ENCODE measurements at regions not wholly inside any gene's neighbourhood (a gene's known extent, or its start where the extent isn't known, plus 50 kb on each side); places are given as distances from the start of the nearest gene placed in this dataset.

DNA sequence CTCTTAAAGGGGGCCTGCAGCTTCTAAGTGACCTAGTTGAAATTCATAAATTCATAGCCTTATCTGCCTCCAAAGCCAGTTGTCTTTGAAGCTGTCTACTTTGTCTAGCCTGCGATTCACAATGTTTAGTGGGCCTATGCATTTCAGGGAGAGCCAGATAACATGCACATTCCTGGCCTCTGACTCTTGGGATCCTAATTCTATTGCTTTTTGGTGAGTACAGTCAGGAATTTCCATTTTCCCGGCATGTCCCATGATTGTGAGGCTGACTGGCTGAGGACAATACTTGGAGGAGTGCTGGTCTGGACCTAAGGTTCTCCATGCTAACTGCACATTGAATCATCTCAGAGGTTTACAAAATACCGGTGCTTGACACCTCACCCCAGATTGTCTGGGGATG is 155.0 kb downstream of the MSL3 start:
- WGBS, 2 donors (ENCODE audit: low coverage in 1 of 2): 68% methylated on average over 2 of the region's 3 CpGs; no CpG with 5 or more reads in 1 of the 2 donors

DNA sequence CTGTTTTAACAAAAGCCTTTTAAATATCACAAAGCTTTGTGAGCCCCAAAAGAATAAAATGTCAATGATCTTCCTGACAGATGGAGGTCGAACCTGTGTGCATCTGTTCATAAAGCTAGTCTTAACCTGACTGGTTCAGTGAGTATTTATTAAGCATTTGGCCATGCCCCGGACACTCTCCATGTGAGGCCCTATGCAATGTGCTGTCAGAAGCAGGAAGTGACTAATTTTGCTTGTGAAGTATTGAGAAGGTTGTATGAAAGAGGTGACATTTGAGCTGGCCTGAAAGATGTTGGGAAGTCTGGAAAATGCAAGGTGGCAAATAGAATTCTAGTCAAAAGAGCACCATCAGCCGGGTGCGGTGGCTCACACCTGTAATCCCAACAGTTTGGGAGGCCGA is 171.4 kb downstream of the MSL3 start:
- H3K27me3 ChIP-seq: no peaks in the 10 kb centered on the region
- no peak overlapping the region for H3K4me3 ChIP-seq
- H3K9me3 ChIP-seq: no peaks in the 10 kb centered on the region
- no peaks in the 10 kb centered on the region for H3K4me1 ChIP-seq
- no peak overlapping the region for H3K27ac ChIP-seq
- 56 to 78% methylated on average over 2 to 4 of the region's 5 CpGs for WGBS, 2 donors (ENCODE audit: low coverage in 1 of 2)
- TF ChIP-seq, protein P1, sequence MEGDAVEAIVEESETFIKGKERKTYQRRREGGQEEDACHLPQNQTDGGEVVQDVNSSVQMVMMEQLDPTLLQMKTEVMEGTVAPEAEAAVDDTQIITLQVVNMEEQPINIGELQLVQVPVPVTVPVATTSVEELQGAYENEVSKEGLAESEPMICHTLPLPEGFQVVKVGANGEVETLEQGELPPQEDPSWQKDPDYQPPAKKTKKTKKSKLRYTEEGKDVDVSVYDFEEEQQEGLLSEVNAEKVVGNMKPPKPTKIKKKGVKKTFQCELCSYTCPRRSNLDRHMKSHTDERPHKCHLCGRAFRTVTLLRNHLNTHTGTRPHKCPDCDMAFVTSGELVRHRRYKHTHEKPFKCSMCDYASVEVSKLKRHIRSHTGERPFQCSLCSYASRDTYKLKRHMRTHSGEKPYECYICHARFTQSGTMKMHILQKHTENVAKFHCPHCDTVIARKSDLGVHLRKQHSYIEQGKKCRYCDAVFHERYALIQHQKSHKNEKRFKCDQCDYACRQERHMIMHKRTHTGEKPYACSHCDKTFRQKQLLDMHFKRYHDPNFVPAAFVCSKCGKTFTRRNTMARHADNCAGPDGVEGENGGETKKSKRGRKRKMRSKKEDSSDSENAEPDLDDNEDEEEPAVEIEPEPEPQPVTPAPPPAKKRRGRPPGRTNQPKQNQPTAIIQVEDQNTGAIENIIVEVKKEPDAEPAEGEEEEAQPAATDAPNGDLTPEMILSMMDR (IDR thresholded peaks at IDR 0.05): no peak
- TF ChIP-seq EP300 (IDR thresholded peaks at IDR 0.05): no peak
- no peak for TF ChIP-seq POLR2A (IDR thresholded peaks at IDR 0.05)
- TF ChIP-seq POLR2AphosphoS5 (IDR thresholded peaks at IDR 0.05): no peak
- no peak for ATAC-seq
- no peaks in the 10 kb centered on the region for H3K36me3 ChIP-seq

More for the DNA sequence above, 155.0 kb downstream of the MSL3 start:
- Histone ChIP-seq H3K27me3 (no peaks in the 10 kb centered on the region), H3K9me3 (no peaks in the 10 kb centered on the region), H3K4me3 (no peak overlapping the region), H3K4me1 (no peaks in the 10 kb centered on the region), H3K27ac (no peak overlapping the region), H3K36me3 (no peaks in the 10 kb centered on the region)
- ATAC-seq: no peak
- TF ChIP-seq EP300 (IDR thresholded peaks at IDR 0.05) (no peak), POLR2A (IDR thresholded peaks at IDR 0.05) (no peak), POLR2AphosphoS5 (IDR thresholded peaks at IDR 0.05) (no peak)
- TF ChIP-seq, protein P1 (IDR thresholded peaks at IDR 0.05): no peak

DNA sequence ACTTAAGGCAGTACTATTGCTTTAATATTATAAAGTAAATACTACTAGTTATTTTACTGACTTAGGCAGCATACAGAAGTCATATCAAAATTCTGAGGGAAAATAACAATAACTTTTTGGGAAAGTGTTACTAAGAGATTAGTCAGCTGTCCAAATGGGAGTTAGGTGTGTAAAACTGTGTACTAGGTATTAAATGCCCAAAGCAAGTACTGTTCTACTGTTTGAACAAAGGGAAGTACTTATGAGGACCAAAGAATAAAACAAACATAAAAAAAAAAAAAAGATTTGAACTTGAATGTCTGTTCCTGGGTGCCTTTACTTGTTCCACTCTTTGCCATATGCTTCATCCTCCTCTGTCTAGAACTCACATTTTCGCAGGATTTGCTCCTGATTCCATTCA is 174.4 kb downstream of the MSL3 start:
- Histone ChIP-seq H3K27ac (no peak overlapping the region), H3K36me3 (no peaks in the 10 kb centered on the region), H3K4me3 (no peak overlapping the region), H3K27me3 (no peaks in the 10 kb centered on the region), H3K9me3 (no peaks in the 10 kb centered on the region), H3K4me1 (no peaks in the 10 kb centered on the region)
- TF ChIP-seq POLR2A (IDR thresholded peaks at IDR 0.05) (no peak), EP300 (IDR thresholded peaks at IDR 0.05) (no peak), POLR2AphosphoS5 (IDR thresholded peaks at IDR 0.05) (no peak)
- TF ChIP-seq, protein P1 (IDR thresholded peaks at IDR 0.05): no peak
- no peak for ATAC-seq
- 86 to 100% methylated on average over 1 of the region's 1 CpG for WGBS, 2 donors (ENCODE audit: low coverage in 1 of 2)

DNA sequence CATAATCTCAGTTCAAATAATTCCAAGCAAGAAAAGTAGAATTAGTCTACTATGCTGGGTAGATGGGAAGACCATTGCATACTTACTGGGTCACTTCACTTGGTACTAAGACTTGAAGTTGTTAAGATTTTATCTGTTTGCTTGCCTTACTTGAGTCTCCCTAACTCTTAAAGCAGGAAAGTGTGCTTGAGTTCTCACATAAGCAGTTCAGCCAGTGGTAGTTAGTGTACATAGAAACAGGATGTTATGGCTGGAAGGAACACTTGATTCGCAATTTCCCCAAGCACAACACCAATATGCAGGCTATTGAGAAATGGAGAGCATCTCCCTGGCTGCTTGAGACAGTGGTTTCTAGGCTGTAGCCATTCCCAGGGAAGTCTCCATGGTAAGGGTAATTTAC is 176.1 kb downstream of the MSL3 start:
- 67% methylated on average over 1 of the region's 1 CpG; no CpG with 5 or more reads in 1 of the 2 donors for WGBS, 2 donors (ENCODE audit: low coverage in 1 of 2)
- Histone ChIP-seq H3K4me1 (no peaks in the 10 kb centered on the region), H3K27me3 (no peaks in the 10 kb centered on the region), H3K27ac (no peak overlapping the region), H3K4me3 (no peak overlapping the region), H3K9me3 (no peaks in the 10 kb centered on the region), H3K36me3 (no peaks in the 10 kb centered on the region)
- TF ChIP-seq POLR2AphosphoS5 (IDR thresholded peaks at IDR 0.05) (no peak), POLR2A (IDR thresholded peaks at IDR 0.05) (no peak), EP300 (IDR thresholded peaks at IDR 0.05) (no peak)
- TF ChIP-seq, protein P1 (IDR thresholded peaks at IDR 0.05): no peak
- ATAC-seq: no peak

DNA sequence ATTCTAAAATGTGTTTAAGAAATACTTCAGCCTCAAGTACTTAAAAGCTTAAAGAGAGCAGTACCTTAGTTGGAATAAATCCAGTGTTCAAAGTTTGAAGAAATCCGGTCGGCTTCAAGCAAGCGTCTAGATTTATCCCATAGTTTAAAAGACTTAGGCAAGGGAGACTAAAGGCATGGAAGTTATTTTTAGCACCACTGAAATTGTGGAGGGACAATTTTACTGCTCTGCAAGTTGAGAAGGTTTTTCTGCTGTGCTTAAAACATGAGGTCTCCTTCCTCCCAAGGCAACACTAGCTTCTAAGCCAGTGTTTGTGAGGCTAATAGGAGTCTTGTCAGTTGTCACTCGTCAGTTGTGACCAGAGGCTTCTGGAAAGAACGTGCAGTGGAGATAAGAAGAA is 183.5 kb downstream of the MSL3 start:
- WGBS, 2 donors (ENCODE audit: low coverage in 1 of 2): 58% methylated on average over 5 of the region's 5 CpGs; no CpG with 5 or more reads in 1 of the 2 donors
- Histone ChIP-seq H3K9me3 (no peaks in the 10 kb centered on the region), H3K4me3 (no peak overlapping the region), H3K36me3 (no peaks in the 10 kb centered on the region), H3K4me1 (no peaks in the 10 kb centered on the region), H3K27ac (no peak overlapping the region), H3K27me3 (no peaks in the 10 kb centered on the region)
- TF ChIP-seq, protein P1 (IDR thresholded peaks at IDR 0.05): no peak
- TF ChIP-seq POLR2AphosphoS5 (IDR thresholded peaks at IDR 0.05): no peak
- TF ChIP-seq EP300 (IDR thresholded peaks at IDR 0.05): no peak
- TF ChIP-seq POLR2A (IDR thresholded peaks at IDR 0.05): no peak
- no peak for ATAC-seq

Data from gastroesophageal sphincter (tissue), 4 donors.